HG03060 (cell line): ENCODE measurements at regions not wholly inside any gene's neighbourhood (a gene's known extent, or its start where the extent isn't known, plus 50 kb on each side); places are given as distances from the start of the nearest gene placed in this dataset.
A peak's percentile ranks its signal among the peaks of the same experiment; 100 is the strongest.

Source experiments
- ATAC-seq: cut with Tn5 transposase; IDR thresholded peaks from one replicate; pipeline ENCODE4 v1.9.1; 2021; ENCODE audit warnings: low read depth, moderate number of reproducible peaks; ENCODE audit not compliant: unreplicated experiment

- ATAC-seq = no peak
Observed at GRCh38 chr5:125813221-125813974, 609.8 kb upstream of the GRAMD2B start.

DNA sequence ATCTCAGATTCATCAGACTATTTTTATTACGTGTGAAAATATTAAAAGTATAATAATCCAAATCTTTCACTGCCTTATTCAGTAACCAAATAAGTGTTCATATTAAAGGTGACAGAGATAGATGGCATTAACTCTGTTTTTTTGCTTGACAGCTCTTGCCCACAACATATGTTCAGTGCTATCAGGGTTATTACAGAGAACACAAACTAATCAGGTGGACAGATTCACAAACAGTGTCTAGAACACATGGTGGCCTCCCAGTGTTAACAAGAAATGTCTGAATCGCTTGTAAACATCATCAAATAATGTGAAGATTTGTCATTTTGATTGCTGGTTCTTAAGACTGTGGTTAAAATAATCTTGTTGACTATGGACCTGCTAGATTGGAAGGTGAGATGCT, 609.1 kb upstream of the GRAMD2B start:
- no peak for ATAC-seq

GRCh38 chr5:125823572-125823971, 599.6 kb upstream of the GRAMD2B start:
- ATAC-seq = no peak

GRCh38 chr5:125826214-125826613, 597.0 kb upstream of the GRAMD2B start:
- no peak for ATAC-seq

DNA sequence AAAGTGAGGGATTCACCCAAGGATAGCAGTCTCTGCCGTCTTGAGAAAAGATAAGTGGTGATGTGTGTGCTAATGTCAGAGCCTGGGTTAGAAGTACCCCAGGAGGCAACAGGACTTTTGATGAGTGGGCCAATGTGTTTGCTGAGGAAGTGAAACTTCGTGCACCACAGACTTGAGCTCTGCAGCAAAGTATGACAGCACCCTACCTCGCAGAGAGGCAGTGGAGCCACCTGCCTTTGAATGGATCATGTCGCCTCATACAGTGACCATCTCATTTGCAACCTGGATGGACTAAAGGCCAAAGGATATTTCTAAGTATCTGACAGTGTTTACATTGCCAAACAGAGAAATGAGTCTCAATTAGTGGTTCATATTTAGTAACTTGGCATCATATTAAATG, 593.9 kb upstream of the GRAMD2B start:
- peak; percentile 97 for ATAC-seq

DNA sequence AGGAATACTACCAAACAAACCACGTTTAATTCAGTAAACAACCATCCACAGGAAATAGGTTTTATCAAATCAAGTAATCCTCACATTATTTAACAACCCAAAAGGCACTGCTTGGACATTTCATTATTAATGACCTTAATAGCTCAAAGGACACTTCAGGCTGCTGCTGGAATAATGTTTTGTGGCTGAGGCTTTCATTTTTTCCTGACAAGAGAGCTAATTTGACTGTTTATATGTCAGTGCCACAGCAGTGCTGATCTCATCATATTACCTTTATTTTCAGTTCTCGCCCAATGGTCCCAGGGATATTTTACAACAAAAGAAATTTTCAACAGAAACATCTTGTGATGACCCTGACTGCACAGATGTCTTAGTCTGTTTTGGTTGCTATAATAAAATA, 589.8 kb upstream of the GRAMD2B start:
- no peak for ATAC-seq

DNA sequence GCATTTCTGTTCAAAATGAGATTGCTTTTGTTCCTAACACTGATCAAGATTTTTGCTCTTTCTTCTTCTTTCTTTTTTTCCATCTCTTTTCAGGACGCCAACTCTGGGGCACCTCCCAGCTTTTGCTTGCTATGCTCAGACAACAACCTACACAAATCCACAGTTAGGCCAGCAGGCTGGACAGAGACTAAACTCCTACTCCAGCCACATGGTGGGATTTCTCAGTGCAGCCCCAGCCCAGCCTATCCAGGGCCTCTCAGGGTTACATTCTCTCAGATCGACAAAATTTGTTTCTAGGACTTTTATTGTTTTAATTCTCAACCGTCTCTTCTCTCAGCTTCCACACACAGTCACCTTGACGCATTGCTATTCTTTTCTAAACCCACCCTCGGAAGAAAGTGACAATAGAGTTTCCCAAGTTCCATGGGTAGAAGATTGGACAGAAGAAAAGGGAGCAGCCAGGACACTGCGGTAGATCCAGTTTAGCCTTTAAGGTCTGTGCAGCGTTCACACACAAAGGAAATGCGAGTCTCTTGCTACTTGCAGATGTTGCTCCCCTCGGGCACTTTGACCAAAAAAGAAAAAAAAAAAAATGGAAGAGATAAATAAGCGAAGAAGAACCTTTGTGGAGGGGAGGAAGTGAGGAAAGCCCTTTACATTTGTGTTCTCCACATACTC, 588.6 kb upstream of the GRAMD2B start:
- ATAC-seq = no peak

- ATAC-seq = peak; percentile 69
Observed at GRCh38 chr5:125835293-125836172, 587.7 kb upstream of the GRAMD2B start.

- ATAC-seq = no peak
Observed at GRCh38 chr5:125836256-125836655, 587.0 kb upstream of the GRAMD2B start.

GRCh38 chr5:125837866-125838265, 585.3 kb upstream of the GRAMD2B start:
- ATAC-seq = no peak

DNA sequence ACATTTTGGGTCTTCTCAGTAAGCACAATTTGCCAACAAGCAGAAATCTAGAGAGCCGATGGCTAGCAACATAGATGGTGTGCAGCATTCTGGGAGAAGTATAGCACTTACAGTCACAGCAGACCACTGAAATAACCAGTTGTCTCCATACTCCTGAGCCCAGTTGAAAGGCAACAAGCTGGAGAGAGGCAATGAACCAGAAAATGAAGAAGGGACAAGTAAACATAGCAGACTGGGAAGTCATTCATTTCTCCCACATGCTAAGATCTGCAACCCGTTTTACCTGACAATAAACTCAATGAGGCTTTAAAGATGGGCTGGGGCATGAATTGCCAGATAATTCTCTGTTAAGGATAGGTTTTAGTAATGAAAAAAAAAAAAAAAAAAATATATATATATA, 575.6 kb upstream of the GRAMD2B start:
- ATAC-seq = no peak

DNA sequence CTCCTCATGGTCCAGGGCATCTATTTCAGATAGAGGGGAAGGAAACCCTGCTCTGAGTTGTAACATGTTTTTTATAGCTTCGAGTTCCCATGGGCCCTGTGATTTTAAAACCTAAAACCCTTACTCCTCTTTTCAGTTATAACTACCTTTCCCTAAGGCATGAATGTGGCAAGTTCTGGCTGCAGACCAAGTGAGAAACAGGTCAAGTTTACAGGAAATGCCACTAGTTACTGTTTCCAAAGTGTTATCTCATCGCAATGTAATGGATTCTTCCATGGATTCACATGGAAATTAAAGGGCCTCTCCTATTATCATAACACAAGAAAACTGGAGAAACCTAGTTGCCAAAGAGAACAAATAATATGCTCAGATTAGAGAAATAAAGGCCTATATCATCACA, 574.5 kb upstream of the GRAMD2B start:
- ATAC-seq = no peak

DNA sequence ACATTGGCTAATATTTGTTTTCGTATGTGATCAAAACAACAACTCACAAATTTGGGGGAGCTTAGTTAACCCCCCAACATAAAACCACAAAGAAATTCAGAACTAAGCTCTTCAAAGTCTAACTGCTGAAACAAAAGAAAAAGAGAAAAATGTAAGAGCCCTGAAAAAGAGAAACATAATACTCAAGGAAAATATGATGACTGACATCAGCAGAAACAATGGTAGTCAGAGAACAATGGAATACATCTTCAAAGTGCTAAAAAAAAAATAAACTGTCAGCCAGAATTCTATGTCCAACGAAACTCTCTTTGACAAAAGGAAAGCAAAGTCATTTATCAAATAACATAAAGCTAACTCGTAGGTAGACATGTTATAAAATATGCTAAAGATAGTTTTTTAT, 566.3 kb upstream of the GRAMD2B start:
- ATAC-seq = no peak

DNA sequence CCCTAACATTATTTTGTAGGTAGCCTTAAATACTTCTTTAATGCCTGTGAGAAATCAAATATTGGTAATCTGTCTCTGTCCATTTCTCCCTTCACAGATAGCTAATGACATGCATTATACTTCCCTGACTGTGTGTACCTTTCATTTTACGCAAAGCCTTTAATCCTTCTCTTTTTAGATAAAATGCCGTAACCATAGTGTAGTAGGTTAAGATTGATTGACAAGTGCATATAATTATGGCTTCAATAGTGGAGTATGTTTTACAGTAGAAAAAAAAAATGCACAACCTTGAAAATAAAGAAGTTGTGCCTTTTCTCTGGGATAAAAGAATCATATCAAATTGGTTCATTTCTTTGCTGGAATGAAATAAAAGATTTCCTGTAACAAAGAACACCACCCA, 559.6 kb upstream of the GRAMD2B start:
- no peak for ATAC-seq

- no peak for ATAC-seq
Observed at GRCh38 chr5:125865166-125865815, 557.9 kb upstream of the GRAMD2B start.

- ATAC-seq = no peak
Observed at GRCh38 chr5:125868036-125868435, 555.2 kb upstream of the GRAMD2B start.

- no peak for ATAC-seq
Observed at GRCh38 chr5:125870256-125870655, 553.0 kb upstream of the GRAMD2B start.

DNA sequence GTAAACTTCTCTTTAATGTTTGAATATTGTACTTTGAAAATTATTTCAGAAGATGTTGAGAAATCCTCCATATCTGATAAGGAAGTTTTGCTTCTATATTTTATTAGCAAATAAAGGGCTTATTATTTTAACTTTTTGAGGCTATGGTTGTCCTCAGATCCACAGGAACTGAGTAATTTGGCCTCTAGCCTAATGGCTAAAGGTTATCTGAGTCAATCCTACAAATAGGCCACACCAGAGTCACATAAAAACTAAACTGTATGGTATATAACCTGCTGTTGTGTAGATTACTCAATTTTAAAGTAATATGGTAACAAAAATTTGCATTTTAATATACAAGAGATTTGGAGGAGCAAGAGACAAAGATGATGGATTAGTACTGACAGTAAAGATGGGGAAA, 549.2 kb upstream of the GRAMD2B start:
- ATAC-seq = no peak

DNA sequence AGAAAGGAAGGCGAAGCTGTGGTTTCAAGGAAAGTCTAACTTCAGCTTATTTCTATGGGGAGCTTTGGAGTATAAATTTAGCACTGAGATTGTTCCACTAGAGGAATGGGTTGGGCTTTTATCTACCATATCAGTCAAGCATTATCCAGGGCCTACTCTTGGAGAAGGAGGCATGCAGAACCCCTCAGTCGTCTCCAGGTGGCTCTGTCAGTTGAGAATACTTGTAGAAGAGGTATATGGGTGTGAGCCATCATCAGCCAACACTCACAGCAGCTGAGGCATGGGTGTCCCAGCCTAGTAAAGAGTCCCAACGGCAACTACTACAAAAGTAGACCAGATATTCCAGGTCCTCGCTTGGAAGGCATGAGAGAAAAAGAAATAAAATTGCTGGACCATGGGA, 548.5 kb upstream of the GRAMD2B start:
- no peak for ATAC-seq

DNA sequence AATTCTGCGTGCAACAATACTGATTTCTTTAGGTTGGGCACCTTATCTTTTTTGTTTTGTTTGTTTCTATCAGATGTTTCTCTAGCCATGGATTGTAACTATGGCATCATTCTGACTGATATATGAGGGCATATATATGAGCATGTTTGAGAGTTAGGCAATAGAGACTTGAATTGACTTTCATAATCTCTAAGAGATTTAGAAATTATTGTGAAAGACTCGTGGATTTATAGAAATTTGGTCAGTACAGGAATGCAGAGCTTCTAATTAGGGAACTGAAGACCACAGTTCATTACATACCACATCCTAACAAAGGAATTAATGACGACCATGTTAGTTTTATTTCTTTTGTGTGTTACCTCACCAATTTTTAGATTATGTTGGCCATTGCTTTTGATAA, 546.0 kb upstream of the GRAMD2B start:
- ATAC-seq = no peak

DNA sequence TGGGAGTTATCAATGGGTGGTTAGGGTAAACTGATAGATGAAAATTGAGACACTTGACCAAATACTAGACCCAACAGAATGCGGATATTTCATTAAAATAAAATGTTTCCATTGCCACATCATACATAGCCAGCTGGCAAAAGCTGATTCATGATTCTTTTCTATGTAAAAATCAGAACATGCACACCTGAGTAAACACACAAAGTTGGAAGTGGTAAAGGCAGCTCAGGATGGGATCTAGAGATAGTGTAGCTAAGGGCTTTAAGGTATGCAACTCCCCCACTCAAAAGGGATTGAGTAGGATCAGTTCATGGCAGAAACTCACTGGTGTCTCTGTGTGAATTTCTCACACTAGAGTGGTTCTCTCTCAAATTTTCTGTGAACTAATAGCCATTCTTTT, 541.1 kb upstream of the GRAMD2B start:
- no peak for ATAC-seq
